ENCODE measurements at regions not wholly inside any gene's neighbourhood (a gene's known extent, or its start where the extent isn't known, plus 50 kb on each side); places are given as distances from the start of the nearest gene placed in this dataset.

GRCh38 chr2:83015035-83015715, 1443.9 kb downstream of the SUCLG1 start:
- TF ChIP-seq, protein P1, sequence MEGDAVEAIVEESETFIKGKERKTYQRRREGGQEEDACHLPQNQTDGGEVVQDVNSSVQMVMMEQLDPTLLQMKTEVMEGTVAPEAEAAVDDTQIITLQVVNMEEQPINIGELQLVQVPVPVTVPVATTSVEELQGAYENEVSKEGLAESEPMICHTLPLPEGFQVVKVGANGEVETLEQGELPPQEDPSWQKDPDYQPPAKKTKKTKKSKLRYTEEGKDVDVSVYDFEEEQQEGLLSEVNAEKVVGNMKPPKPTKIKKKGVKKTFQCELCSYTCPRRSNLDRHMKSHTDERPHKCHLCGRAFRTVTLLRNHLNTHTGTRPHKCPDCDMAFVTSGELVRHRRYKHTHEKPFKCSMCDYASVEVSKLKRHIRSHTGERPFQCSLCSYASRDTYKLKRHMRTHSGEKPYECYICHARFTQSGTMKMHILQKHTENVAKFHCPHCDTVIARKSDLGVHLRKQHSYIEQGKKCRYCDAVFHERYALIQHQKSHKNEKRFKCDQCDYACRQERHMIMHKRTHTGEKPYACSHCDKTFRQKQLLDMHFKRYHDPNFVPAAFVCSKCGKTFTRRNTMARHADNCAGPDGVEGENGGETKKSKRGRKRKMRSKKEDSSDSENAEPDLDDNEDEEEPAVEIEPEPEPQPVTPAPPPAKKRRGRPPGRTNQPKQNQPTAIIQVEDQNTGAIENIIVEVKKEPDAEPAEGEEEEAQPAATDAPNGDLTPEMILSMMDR (IDR thresholded peaks at IDR 0.05): no peak
- no peak for TF ChIP-seq ZFX (IDR thresholded peaks at IDR 0.05; ENCODE audit: borderline replicate concordance)

All from 22Rv1 (cell line).